Retina (tissue), 1 donor: ENCODE measurements at regions not wholly inside any gene's neighbourhood (a gene's known extent, or its start where the extent isn't known, plus 50 kb on each side); places are given as distances from the start of the nearest gene placed in this dataset.
"Not testable (repeated sequence)": the region's sequence is repeated elsewhere in the genome, so short reads cannot be mapped to it uniquely, and the experiment has no call there.

ENCODE experiments used
- DNase-seq: peaks from one replicate; pipeline ENCODE4 v3.0.0-alpha.2; 2016

GRCh38 chr6:50962213-50962759 lies 143.6 kb downstream of the TFAP2B start:
- no peak for DNase-seq

- DNase-seq = no peak
Measured at GRCh38 chr6:50963952-50964351, 145.3 kb downstream of the TFAP2B start.

- DNase-seq = no peak
Measured at GRCh38 chr6:50965495-50965894, 146.8 kb downstream of the TFAP2B start.

- no peak for DNase-seq
Measured at GRCh38 chr6:50966532-50966931, 147.9 kb downstream of the TFAP2B start.

- no peak for DNase-seq
Measured at GRCh38 chr6:50966986-50967385, 148.3 kb downstream of the TFAP2B start.

GRCh38 chr6:50968246-50968645 lies 149.6 kb downstream of the TFAP2B start:
- not testable (repeated sequence) for DNase-seq

GRCh38 chr6:50970908-50971307 lies 152.2 kb downstream of the TFAP2B start:
- DNase-seq = no peak

- DNase-seq = no peak
Measured at GRCh38 chr6:50973464-50973863, 154.8 kb downstream of the TFAP2B start.

- DNase-seq = no peak
Measured at GRCh38 chr6:50974319-50974718, 155.6 kb downstream of the TFAP2B start.

- DNase-seq = no peak
Measured at GRCh38 chr6:50975216-50975615, 156.5 kb downstream of the TFAP2B start.

GRCh38 chr6:50976907-50977306 lies 158.2 kb downstream of the TFAP2B start:
- no peak for DNase-seq

GRCh38 chr6:50977796-50978195 lies 159.1 kb downstream of the TFAP2B start:
- DNase-seq = no peak

GRCh38 chr6:50978380-50979170 lies 159.9 kb downstream of the TFAP2B start:
- no peak for DNase-seq

GRCh38 chr6:50979171-50979525 lies 160.5 kb downstream of the TFAP2B start:
- DNase-seq = no peak

GRCh38 chr6:50984135-50984534 lies 165.5 kb downstream of the TFAP2B start:
- no peak for DNase-seq

- DNase-seq = no peak
Measured at GRCh38 chr6:50986319-50986718, 167.6 kb downstream of the TFAP2B start.

GRCh38 chr6:50989123-50989522 lies 170.5 kb downstream of the TFAP2B start:
- no peak for DNase-seq

- no peak for DNase-seq
Measured at GRCh38 chr6:50990750-50991446, 172.2 kb downstream of the TFAP2B start.

GRCh38 chr6:50992232-50992631 lies 173.6 kb downstream of the TFAP2B start:
- no peak for DNase-seq

- no peak for DNase-seq
Measured at GRCh38 chr6:50992704-50993625, 174.3 kb downstream of the TFAP2B start.

- DNase-seq = no peak
Measured at GRCh38 chr6:50993941-50994720, 175.5 kb downstream of the TFAP2B start.

- no peak for DNase-seq
Measured at GRCh38 chr6:50995036-50995435, 176.4 kb downstream of the TFAP2B start.
